ENCODE measurements at regions not wholly inside any gene's neighbourhood (a gene's known extent, or its start where the extent isn't known, plus 50 kb on each side); places are given as distances from the start of the nearest gene placed in this dataset.
A peak's percentile ranks its signal among the peaks of the same experiment; 100 is the strongest.

GRCh38 chr10:62626817-62627216 lies 177.7 kb upstream of the ADO start:
- Histone ChIP-seq H2BK12ac (ENCODE audit: insufficient read length, low read depth, low read length) (no peak overlapping the region), H3K18ac (ENCODE audit: insufficient read length, low read depth, low read length) (no peak overlapping the region), H3K9me3 (ENCODE audit: control insufficient read depth, low read depth, low read length) (no peaks in the 10 kb centered on the region), H3K27me3 (ENCODE audit: insufficient read depth, low read length) (no peaks in the 10 kb centered on the region), H3T11ph (ENCODE audit: low read length) (no peak overlapping the region), H3K56ac (ENCODE audit: insufficient read length, low read depth, low read length) (no peak overlapping the region), H3K4ac (ENCODE audit: low read depth, low read length) (no peak overlapping the region), H3K79me2 (ENCODE audit: insufficient read depth, low read length) (no peaks in the 10 kb centered on the region), H4K5ac (ENCODE audit: insufficient read length, low read depth, low read length) (no peak overlapping the region), H3K23me2 (ENCODE audit: insufficient read length, low read depth, low read length, poor library complexity, severe bottlenecking) (no peaks in the 10 kb centered on the region), H3K23ac (ENCODE audit: insufficient read length, low read depth, low read length) (no peak overlapping the region), H3K9ac (ENCODE audit: extremely low read depth, insufficient read length, low read length) (no peak overlapping the region), H2BK20ac (ENCODE audit: low read depth, low read length, poor library complexity, severe bottlenecking) (no peak overlapping the region), H4K91ac (ENCODE audit: insufficient read length, low read depth, low read length) (no peak overlapping the region), H3K4me1 (ENCODE audit: insufficient read depth, low read length) (peaks cover 6% of the 10 kb centered on the region; the same call in 1 of the 2 replicates), H2BK5ac (ENCODE audit: insufficient read length, low read length) (no peak overlapping the region), H4K8ac (replicated peaks; ENCODE audit: insufficient read length, low read depth, low read length) (no peak overlapping the region), H2AK5ac (ENCODE audit: insufficient read length, low read length) (no peak overlapping the region), H3K14ac (ENCODE audit: insufficient read depth, low read length) (no peak overlapping the region), H3K4me2 (ENCODE audit: insufficient read depth, insufficient read length, low read length) (peak overlapping the region; percentile 24), H2BK15ac (ENCODE audit: low read depth, low read length) (no peak overlapping the region), H4K20me1 (ENCODE audit: control insufficient read depth, insufficient read depth, insufficient read length) (no peaks in the 10 kb centered on the region), H3K27ac (ENCODE audit: insufficient read length, low read depth, low read length) (no peak overlapping the region), H2BK120ac (ENCODE audit: low read depth, low read length, poor library complexity, severe bottlenecking) (no peak overlapping the region), H3K79me1 (ENCODE audit: insufficient read depth, low read depth, low read length, poor library complexity, severe bottlenecking) (no peaks in the 10 kb centered on the region), H2AFZ (ENCODE audit: low read length) (no peak overlapping the region)
- Mint-ChIP-seq H3K27ac (peak overlapping the region; percentile 9 to 40 (median 13); a peak in 3 of 7 replicates), H3K27me3 (ENCODE audit: low read depth) (no peaks in the 10 kb centered on the region), H3K36me3 (ENCODE audit: insufficient read depth in 1 of 3, low read depth in 3 of 3) (peaks cover 0 to 4% (median 0%) of the 10 kb centered on the region in 3 experiments; a peak in 2 of 7 replicates), H3K4me1 (peaks cover 36 to 43% of the 10 kb centered on the region in 2 experiments), H3K9me3 (peaks cover 0 to 2% of the 10 kb centered on the region in 2 experiments; a peak in 1 of 5 replicates), H3K4me3 (peak overlapping the region; percentile 39 to 46; a peak in 2 of 5 replicates)
- no peak for TF ChIP-seq CTCF (conservative IDR thresholded peaks at IDR 0.05)
- no CpG with 5 or more reads among the region's 2 CpGs for WGBS (ENCODE audit: extremely low coverage, insufficient read length, low lambda C conversion rate)
- no peak for DNase-seq

All from H9 (cell line).